HG03095 (cell line): ENCODE measurements at regions not wholly inside any gene's neighbourhood (a gene's known extent, or its start where the extent isn't known, plus 50 kb on each side); places are given as distances from the start of the nearest gene placed in this dataset.
"Not testable (repeated sequence)": the region's sequence is repeated elsewhere in the genome, so short reads cannot be mapped to it uniquely, and the experiment has no call there.

ENCODE experiments used
- ATAC-seq: cut with Tn5 transposase; IDR thresholded peaks from one replicate; pipeline ENCODE4 v1.9.1; 2021; ENCODE audit warnings: moderate library complexity; ENCODE audit not compliant: unreplicated experiment

- ATAC-seq: no peak
These were observed 93.4 kb upstream of the KCNE2 start for GRCh38 chr21:34270411-34270810.

GRCh38 chr21:34271189-34271851, 92.5 kb upstream of the KCNE2 start:
- no peak for ATAC-seq

GRCh38 chr21:34272321-34272720, 91.5 kb upstream of the KCNE2 start:
- no peak for ATAC-seq

- ATAC-seq: no peak
These were observed 89.8 kb upstream of the KCNE2 start for GRCh38 chr21:34274001-34274400.

- ATAC-seq: peak; percentile 65
These were observed 86.9 kb upstream of the KCNE2 start for GRCh38 chr21:34276711-34277425.

GRCh38 chr21:34278451-34278850, 85.4 kb upstream of the KCNE2 start:
- no peak for ATAC-seq

- no peak for ATAC-seq
These were observed 84.5 kb upstream of the KCNE2 start for GRCh38 chr21:34279285-34279684.

- no peak for ATAC-seq
These were observed 83.9 kb upstream of the KCNE2 start for GRCh38 chr21:34279883-34280282.

- no peak for ATAC-seq
These were observed 83.4 kb upstream of the KCNE2 start for GRCh38 chr21:34280389-34280795.

- ATAC-seq: no peak
These were observed 82.8 kb upstream of the KCNE2 start for GRCh38 chr21:34280959-34281358.

- no peak for ATAC-seq
These were observed 81.6 kb upstream of the KCNE2 start for GRCh38 chr21:34282223-34282622.

GRCh38 chr21:34284666-34285065, 79.1 kb upstream of the KCNE2 start:
- no peak for ATAC-seq

GRCh38 chr21:34288042-34288441, 75.8 kb upstream of the KCNE2 start:
- not testable (repeated sequence) for ATAC-seq

GRCh38 chr21:34289856-34290255, 74.0 kb upstream of the KCNE2 start:
- ATAC-seq: no peak

- ATAC-seq: no peak
These were observed 66.9 kb upstream of the KCNE2 start for GRCh38 chr21:34296878-34297277.

- no peak for ATAC-seq
These were observed 65.2 kb upstream of the KCNE2 start for GRCh38 chr21:34298534-34299167.

GRCh38 chr21:34299168-34299539, 64.7 kb upstream of the KCNE2 start:
- no peak for ATAC-seq

GRCh38 chr21:34302521-34302920, 61.3 kb upstream of the KCNE2 start:
- ATAC-seq: no peak

- ATAC-seq: no peak
These were observed 57.9 kb upstream of the KCNE2 start for GRCh38 chr21:34305605-34306604.

- no peak for ATAC-seq
These were observed 55.7 kb upstream of the KCNE2 start for GRCh38 chr21:34307991-34308532.
